Ishikawa (cell line): ENCODE measurements at regions not wholly inside any gene's neighbourhood (a gene's known extent, or its start where the extent isn't known, plus 50 kb on each side); places are given as distances from the start of the nearest gene placed in this dataset.

ENCODE experiments used
- CEBPB ChIP-seq: IDR thresholded peaks from 2 replicates; pipeline ENCODE4 v1.6.1; 2012
- CREB1 ChIP-seq: IDR thresholded peaks from 2 replicates; pipeline ENCODE4 v1.6.1; 2012; ENCODE audit warnings: low read depth
- EGR1 ChIP-seq: IDR thresholded peaks from 2 replicates; pipeline ENCODE4 v1.6.1; 2012
- EP300 ChIP-seq: IDR thresholded peaks from 2 replicates; pipeline ENCODE4 v1.6.1; 2012; ENCODE audit warnings: borderline replicate concordance
- FOXM1 ChIP-seq: IDR thresholded peaks from 2 replicates; pipeline ENCODE4 v1.6.1; 2012; ENCODE audit warnings: low read depth, borderline replicate concordance
- MAX ChIP-seq: IDR thresholded peaks from 2 replicates; pipeline ENCODE4 v1.6.1; 2012
- NFIC ChIP-seq: IDR thresholded peaks from 2 replicates; pipeline ENCODE4 v1.6.1; 2012
- RAD21 ChIP-seq: IDR thresholded peaks from 2 replicates; pipeline ENCODE4 v1.6.1; 2012; ENCODE audit warnings: low read depth
- REST ChIP-seq: IDR thresholded peaks from 2 replicates; pipeline ENCODE4 v1.6.1; 2012; ENCODE audit warnings: low read depth, mild to moderate bottlenecking
- TAF1 ChIP-seq: IDR thresholded peaks from 2 replicates; pipeline ENCODE4 v1.6.1; 2012; ENCODE audit warnings: low read depth, mild to moderate bottlenecking
- TCF12 ChIP-seq: IDR thresholded peaks from 2 replicates; pipeline ENCODE4 v1.6.1; 2012; ENCODE audit warnings: low read depth
- TEAD4 ChIP-seq: IDR thresholded peaks from 2 replicates; pipeline ENCODE4 v1.6.1; 2012
- YY1 ChIP-seq: IDR thresholded peaks from 2 replicates; pipeline ENCODE4 v1.6.1; 2012; ENCODE audit warnings: low read depth
- ZBTB7A ChIP-seq: IDR thresholded peaks from 2 replicates; pipeline ENCODE4 v1.6.1; 2012; ENCODE audit warnings: low read depth
- TF ChIP-seq, protein P1 (sequence below): IDR thresholded peaks from 2 replicates; pipeline ENCODE4 v1.6.1; 2012

DNA sequence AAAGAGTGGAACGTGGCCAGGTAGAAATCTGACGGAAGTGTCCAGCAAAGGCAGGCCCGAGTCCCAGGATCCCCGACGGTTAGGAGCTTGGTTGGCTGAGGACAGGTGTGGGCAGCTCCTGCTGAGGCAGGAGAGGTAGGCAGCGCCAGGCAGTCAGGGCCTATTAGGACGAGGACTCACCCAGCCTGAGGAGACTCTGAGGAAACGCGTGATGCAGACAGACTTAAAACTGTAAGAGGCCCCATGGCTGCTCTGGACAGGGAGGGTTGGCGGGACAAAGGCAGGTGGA, 255.7 kb upstream of the SFSWAP start:
- TF ChIP-seq YY1 (no peak), EP300 (no peak), REST (no peak), TEAD4 (no peak), FOXM1 (no peak), NFIC (no peak), ZBTB7A (no peak), EGR1 (no peak), CEBPB (no peak)
- TF ChIP-seq, protein P1, sequence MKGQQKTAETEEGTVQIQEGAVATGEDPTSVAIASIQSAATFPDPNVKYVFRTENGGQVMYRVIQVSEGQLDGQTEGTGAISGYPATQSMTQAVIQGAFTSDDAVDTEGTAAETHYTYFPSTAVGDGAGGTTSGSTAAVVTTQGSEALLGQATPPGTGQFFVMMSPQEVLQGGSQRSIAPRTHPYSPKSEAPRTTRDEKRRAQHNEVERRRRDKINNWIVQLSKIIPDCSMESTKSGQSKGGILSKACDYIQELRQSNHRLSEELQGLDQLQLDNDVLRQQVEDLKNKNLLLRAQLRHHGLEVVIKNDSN: no peak

DNA sequence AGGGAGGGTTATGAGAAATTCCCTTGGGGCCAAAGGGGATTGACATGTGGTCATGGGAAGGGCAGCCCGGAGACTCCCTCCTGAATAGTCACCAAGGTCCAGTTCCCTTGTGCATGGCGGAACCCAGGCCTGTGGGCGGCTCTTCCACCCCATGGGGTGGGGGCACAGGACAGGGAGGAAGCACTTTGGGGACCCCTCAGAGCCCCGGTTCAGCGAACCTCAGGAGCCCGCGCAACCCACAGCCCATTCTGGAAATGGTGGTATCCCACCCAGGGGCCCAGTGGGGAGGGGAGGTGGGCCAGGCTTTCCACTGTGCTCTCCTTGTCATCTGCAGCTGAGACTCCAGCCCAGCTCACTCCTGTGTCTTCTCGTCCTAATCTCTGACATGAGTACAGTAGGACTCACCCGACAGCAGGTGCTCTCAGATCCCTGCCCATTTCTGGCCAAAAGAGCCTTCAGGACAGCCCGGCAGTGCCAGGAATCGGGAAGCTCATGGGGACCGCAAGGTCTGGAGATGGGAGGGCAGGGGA, 255.2 kb upstream of the SFSWAP start:
- no peak for TF ChIP-seq ZBTB7A

DNA sequence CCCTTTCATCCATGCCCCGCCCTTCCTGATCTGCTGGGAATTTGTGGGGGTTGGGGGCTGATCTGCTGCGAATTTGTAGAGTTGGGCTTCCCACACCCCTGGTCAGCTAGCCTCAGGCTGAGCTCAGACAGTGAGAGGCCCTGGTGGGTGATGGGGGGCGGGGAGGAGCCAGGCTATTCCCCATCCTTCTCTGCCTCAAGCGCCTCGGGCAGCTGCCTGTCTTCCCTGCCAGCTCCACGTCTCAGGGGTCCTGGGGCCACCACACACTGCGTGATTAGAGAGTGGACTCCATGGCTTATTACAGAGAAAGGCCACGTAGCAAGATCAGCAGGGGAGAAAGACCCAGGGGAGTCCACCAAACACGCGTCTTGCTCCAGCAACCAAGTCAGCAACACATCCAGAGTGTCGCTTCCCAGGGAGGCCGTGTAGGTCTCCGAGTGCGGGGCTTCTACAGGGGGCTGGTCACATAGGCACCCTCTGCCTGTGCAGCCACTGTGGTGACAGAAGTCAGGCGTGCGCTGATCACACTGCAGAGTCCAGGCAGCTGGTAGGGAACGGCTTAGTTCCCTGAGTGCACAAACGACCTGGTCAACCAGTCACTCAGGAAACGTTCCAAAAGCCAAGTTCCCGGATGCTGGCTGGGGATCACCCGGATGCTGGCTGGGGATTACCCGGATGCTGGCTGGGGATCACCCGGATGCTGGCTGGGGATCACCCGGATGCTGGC, 254.4 kb upstream of the SFSWAP start:
- TF ChIP-seq ZBTB7A (no peak), REST (no peak), NFIC (no peak), CEBPB (no peak), EGR1 (no peak), EP300 (no peak), YY1 (no peak), TAF1 (no peak), CREB1 (no peak), TCF12 (no peak)
- TF ChIP-seq, protein P1: no peak

DNA sequence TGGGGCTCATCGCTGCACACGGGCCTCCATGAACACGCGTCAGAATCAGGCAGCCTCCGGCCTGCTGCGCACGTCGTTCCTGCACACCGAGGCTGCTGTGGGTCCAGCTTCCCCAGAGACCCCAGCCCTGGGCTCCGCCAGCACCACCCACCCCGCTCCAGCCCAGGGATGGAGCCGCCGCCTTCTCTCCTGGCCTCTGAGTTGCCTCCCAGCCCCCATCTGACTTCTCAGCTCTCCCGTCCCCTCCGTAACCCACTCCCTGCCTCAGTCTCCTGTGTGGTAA, 253.9 kb upstream of the SFSWAP start:
- TF ChIP-seq ZBTB7A: no peak
- TF ChIP-seq, protein P1: no peak
- no peak for TF ChIP-seq TAF1
- no peak for TF ChIP-seq YY1
- no peak for TF ChIP-seq FOXM1
- TF ChIP-seq REST: no peak
- no peak for TF ChIP-seq RAD21
- TF ChIP-seq EGR1: no peak
- no peak for TF ChIP-seq TCF12
- no peak for TF ChIP-seq EP300

GRCh38 chr12:131457331-131458047, 253.4 kb upstream of the SFSWAP start:
- TF ChIP-seq REST (no peak), TEAD4 (no peak), MAX (no peak), CREB1 (no peak), TCF12 (no peak), YY1 (no peak), TAF1 (no peak), ZBTB7A (no peak), EGR1 (no peak), EP300 (no peak), RAD21 (no peak), FOXM1 (no peak), NFIC (no peak), CEBPB (no peak)
- TF ChIP-seq, protein P1: no peak
